PC-9 (cell line): ENCODE measurements at regions not wholly inside any gene's neighbourhood (a gene's known extent, or its start where the extent isn't known, plus 50 kb on each side); places are given as distances from the start of the nearest gene placed in this dataset.

ENCODE experiments used
- BruUV-seq: library from RNA; stranded (reverse); fragments of 400-500 nt; replicated peaks from 2 replicates; lab custom pipeline; 2021; lab: Mats Ljungman, UMichigan
- CTCF ChIA-PET: fragments of 300-600 bp; sonication (Branson Sonifier 250); formaldehyde crosslinking; loops from one replicate; lab custom pipeline; 2022; ENCODE audit warnings: antibody characterized with exemption; lab: Charles Lee
- POLR2A ChIA-PET: fragments of 300-600 bp; sonication (Branson Sonifier 250); formaldehyde crosslinking; loops from one replicate; lab custom pipeline; 2022; ENCODE audit warnings: antibody characterized with exemption; ENCODE audit not compliant: unreplicated experiment; lab: Charles Lee
- DNase-seq, 2 experiments: peaks; one replicate each; pipeline versions ENCODE4 v3.0.0 to v3.0.0-alpha.2; 2015 to 2022; ENCODE audit warnings: mixed read lengths in 1 of 2
- H2AFZ ChIP-seq: fragments of 200-600 bp; sonication (generic); 2 replicates; pipeline ENCODE4 v1.8.1; 2017; ENCODE audit warnings: antibody characterized with exemption
- H3F3A ChIP-seq: fragments of 200-600 bp; sonication (generic); 2 replicates; pipeline ENCODE4 v1.8.1; 2017; ENCODE audit warnings: antibody characterized with exemption, mild to moderate bottlenecking, low read depth; ENCODE audit not compliant: insufficient read depth
- H3K27ac ChIP-seq: fragments of 200-600 bp; sonication (generic); 2 replicates; pipeline ENCODE4 v1.6.1; 2016; ENCODE audit warnings: mixed run types
- H3K27me3 ChIP-seq: fragments of 200-600 bp; sonication (generic); 2 replicates; pipeline ENCODE4 v1.6.1; 2016; ENCODE audit warnings: low read depth, mixed run types; ENCODE audit not compliant: insufficient read depth
- H3K36me3 ChIP-seq: fragments of 200-600 bp; sonication (generic); 2 replicates; pipeline ENCODE4 v1.6.1; 2016; ENCODE audit warnings: low read depth, mixed run types
- H3K4me1 ChIP-seq: fragments of 200-600 bp; sonication (generic); replicated peaks from 2 replicates; pipeline ENCODE4 v1.6.1; 2016; ENCODE audit warnings: mixed run types; ENCODE audit not compliant: insufficient read depth
- H3K4me2 ChIP-seq: fragments of 200-600 bp; sonication (generic); 2 replicates; pipeline ENCODE4 v1.6.1; 2017; ENCODE audit warnings: mixed run types
- H3K4me3 ChIP-seq: fragments of 200-600 bp; sonication (generic); 2 replicates; pipeline ENCODE4 v1.6.1; 2016; ENCODE audit warnings: mixed run types
- H3K79me2 ChIP-seq: fragments of 200-600 bp; sonication (generic); 2 replicates; pipeline ENCODE4 v1.6.1; 2017; ENCODE audit warnings: low read depth, mixed run types
- H3K9me2 ChIP-seq: fragments of 200-600 bp; sonication (generic); 2 replicates; pipeline ENCODE4 v1.8.1; 2017; ENCODE audit warnings: mild to moderate bottlenecking; ENCODE audit not compliant: insufficient read depth
- H3K9me3 ChIP-seq: fragments of 200-600 bp; sonication (generic); 2 replicates; pipeline ENCODE4 v1.8.1; 2016; ENCODE audit warnings: low read depth; ENCODE audit not compliant: insufficient read depth
- H4K20me1 ChIP-seq: fragments of 200-600 bp; sonication (generic); 2 replicates; pipeline ENCODE4 v1.8.1; 2017; ENCODE audit not compliant: insufficient read depth
- EZH2 ChIP-seq: fragments of 200-600 bp; sonication (generic); IDR thresholded peaks from 2 replicates; pipeline ENCODE4 v1.8.0; 2017; ENCODE audit warnings: antibody characterized with exemption, low read depth
- intact Hi-C: fragments of 100-400 bp; cut with micrococcal nuclease; formaldehyde crosslinking; loops from one replicate; pipeline ENCODE4 v1.10.0; 2022; ENCODE audit not compliant: unreplicated experiment
- TF ChIP-seq, protein P1 (sequence below): fragments of 200-600 bp; sonication (generic); conservative IDR thresholded peaks from 2 replicates; pipeline ENCODE4 v1.6.1; 2017; ENCODE audit warnings: mixed run types, antibody characterized with exemption, mild to moderate bottlenecking, moderate library complexity

- Histone ChIP-seq H3K27ac (no peak overlapping the region), H3K4me2 (no peak overlapping the region), H3K9me3 (no peaks in the 10 kb centered on the region), H2AFZ (no peak overlapping the region), H3K79me2 (no peaks in the 10 kb centered on the region), H4K20me1 (no peaks in the 10 kb centered on the region), H3K4me3 (no peak overlapping the region), H3K27me3 (peaks cover 27% of the 10 kb centered on the region), H3F3A (no peaks in the 10 kb centered on the region), H3K9me2 (no peaks in the 10 kb centered on the region), H3K4me1 (no peaks in the 10 kb centered on the region), H3K36me3 (no peaks in the 10 kb centered on the region)
- no TSS peak for BruUV-seq
- DNase-seq, result no peak
- intact Hi-C loops, result no loop called here
- CTCF ChIA-PET, result no interaction called here
- no peak for TF ChIP-seq EZH2
- TF ChIP-seq, protein P1, sequence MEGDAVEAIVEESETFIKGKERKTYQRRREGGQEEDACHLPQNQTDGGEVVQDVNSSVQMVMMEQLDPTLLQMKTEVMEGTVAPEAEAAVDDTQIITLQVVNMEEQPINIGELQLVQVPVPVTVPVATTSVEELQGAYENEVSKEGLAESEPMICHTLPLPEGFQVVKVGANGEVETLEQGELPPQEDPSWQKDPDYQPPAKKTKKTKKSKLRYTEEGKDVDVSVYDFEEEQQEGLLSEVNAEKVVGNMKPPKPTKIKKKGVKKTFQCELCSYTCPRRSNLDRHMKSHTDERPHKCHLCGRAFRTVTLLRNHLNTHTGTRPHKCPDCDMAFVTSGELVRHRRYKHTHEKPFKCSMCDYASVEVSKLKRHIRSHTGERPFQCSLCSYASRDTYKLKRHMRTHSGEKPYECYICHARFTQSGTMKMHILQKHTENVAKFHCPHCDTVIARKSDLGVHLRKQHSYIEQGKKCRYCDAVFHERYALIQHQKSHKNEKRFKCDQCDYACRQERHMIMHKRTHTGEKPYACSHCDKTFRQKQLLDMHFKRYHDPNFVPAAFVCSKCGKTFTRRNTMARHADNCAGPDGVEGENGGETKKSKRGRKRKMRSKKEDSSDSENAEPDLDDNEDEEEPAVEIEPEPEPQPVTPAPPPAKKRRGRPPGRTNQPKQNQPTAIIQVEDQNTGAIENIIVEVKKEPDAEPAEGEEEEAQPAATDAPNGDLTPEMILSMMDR, result no peak
- POLR2A ChIA-PET, result no interaction called here
These were observed 262.9 kb downstream of the IRX2 start for GRCh38 chr5:2488593-2488992.

DNA sequence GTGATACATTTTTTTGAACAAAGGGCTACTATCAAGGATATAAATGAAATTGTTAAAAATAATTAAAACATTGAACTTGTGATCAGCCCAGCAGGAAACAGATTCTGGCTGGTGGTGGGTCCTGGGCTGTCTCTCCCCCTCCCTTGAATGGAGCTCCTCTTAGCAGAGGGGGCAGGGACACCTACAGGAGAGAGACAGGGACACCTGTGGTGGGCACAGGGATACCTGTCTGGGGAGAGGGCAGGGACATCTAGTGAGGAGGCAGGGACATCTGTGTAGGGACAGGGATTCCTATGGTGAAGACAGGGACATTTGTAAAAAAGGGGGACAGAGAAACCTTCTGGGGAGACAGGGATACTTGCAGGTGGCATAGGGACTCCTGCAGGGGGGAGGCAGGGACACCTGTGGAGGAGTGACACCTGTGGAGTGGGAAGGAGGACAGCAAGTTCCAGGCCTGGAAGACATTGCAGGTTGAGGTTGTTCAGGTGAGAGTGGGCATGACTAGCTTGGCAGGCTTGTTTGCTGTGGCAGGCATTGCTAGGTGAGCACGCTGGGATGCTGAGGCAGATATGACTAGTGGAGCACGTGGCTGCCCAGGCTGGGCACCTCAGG lies 264.2 kb downstream of the IRX2 start:
- no peaks in the 10 kb centered on the region; the same call in 1 of the 2 replicates for H3K9me2 ChIP-seq
- TF ChIP-seq, protein P1, result no peak
- TF ChIP-seq EZH2, result no peak
- no peaks in the 10 kb centered on the region for H3F3A ChIP-seq
- H3K4me3 ChIP-seq, result no peak overlapping the region
- H3K4me2 ChIP-seq, result no peak overlapping the region
- no peaks in the 10 kb centered on the region for H4K20me1 ChIP-seq
- peaks cover 19% of the 10 kb centered on the region for H3K27me3 ChIP-seq
- ChIA-PET CTCF (no interaction called here), POLR2A (no interaction called here)
- BruUV-seq, result no TSS peak
- no peak overlapping the region for H3K27ac ChIP-seq
- H3K36me3 ChIP-seq, result no peaks in the 10 kb centered on the region
- DNase-seq, result no peak
- no peak overlapping the region for H2AFZ ChIP-seq
- H3K4me1 ChIP-seq, result no peaks in the 10 kb centered on the region
- intact Hi-C loops, result no loop called here
- H3K9me3 ChIP-seq, result peaks cover 6% of the 10 kb centered on the region
- no peaks in the 10 kb centered on the region for H3K79me2 ChIP-seq

DNA sequence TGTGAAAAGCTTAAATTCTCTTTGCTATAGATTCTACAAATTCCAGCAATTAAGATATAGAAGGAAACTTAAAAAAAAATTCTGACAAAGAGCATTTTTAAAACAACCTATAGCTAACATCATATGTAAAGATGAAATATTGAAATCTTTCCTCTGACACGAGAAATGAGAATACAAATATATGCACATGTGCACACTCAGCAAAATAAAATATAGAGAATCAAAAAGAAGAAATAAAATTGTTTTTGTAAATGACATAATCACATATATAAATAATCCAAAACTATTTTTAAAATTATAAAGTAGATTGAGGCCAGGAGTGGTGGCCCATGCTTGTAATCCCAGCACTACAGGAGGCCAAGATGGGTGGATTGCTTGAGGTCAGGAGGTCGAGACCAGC lies 265.1 kb downstream of the IRX2 start:
- no peak for DNase-seq
- no peak overlapping the region for H3K27ac ChIP-seq
- no peak overlapping the region for H3K4me2 ChIP-seq
- no peak overlapping the region for H3K4me3 ChIP-seq
- no peaks in the 10 kb centered on the region; the same call in 1 of the 2 replicates for H3K9me2 ChIP-seq
- peaks cover 17% of the 10 kb centered on the region for H3K27me3 ChIP-seq
- BruUV-seq, result no TSS peak
- no peaks in the 10 kb centered on the region for H3K79me2 ChIP-seq
- no peaks in the 10 kb centered on the region for H3K36me3 ChIP-seq
- peaks cover 12% of the 10 kb centered on the region for H3K9me3 ChIP-seq
- H4K20me1 ChIP-seq, result no peaks in the 10 kb centered on the region
- ChIA-PET POLR2A (no interaction called here), CTCF (no interaction called here)
- TF ChIP-seq, protein P1, result no peak
- no peak for TF ChIP-seq EZH2
- intact Hi-C loops, result no loop called here
- no peaks in the 10 kb centered on the region for H3K4me1 ChIP-seq
- no peaks in the 10 kb centered on the region for H3F3A ChIP-seq
- H2AFZ ChIP-seq, result no peak overlapping the region
